T-helper 17 cell (primary cell): ENCODE measurements at regions not wholly inside any gene's neighbourhood (a gene's known extent, or its start where the extent isn't known, plus 50 kb on each side); places are given as distances from the start of the nearest gene placed in this dataset.

Experiments used
- ATAC-seq: fragments of 150-1000 bp; cut with Tn5 transposase; 2 replicates; pipeline ENCODE4 v1.10.0; 2021; ENCODE audit warnings: mild to moderate bottlenecking, moderate library complexity
- DNase-seq, 3 donors: peaks; one replicate each; pipeline versions ENCODE4 v3.0.0 to v3.0.0-alpha.2; 2020 to 2021
- H3K9me3 ChIP-seq: one replicate; pipeline ENCODE4 v1.7.0; 2013; ENCODE audit warnings: low read length, mild to moderate bottlenecking; ENCODE audit not compliant: control insufficient read depth, poor library complexity, severe bottlenecking
- H3K27ac Mint-ChIP-seq: one replicate; pipeline ENCODE4 v1.8.0; 2022; ENCODE audit warnings: mild to moderate bottlenecking, moderate library complexity, mixed read lengths
- H3K27me3 Mint-ChIP-seq: one replicate; pipeline ENCODE4 v1.8.0; 2022; ENCODE audit warnings: mixed read lengths
- H3K36me3 Mint-ChIP-seq: one replicate; pipeline ENCODE4 v1.8.0; 2022; ENCODE audit warnings: low read depth, mixed read lengths
- H3K4me1 Mint-ChIP-seq: one replicate; pipeline ENCODE4 v1.8.0; 2022; ENCODE audit warnings: mild to moderate bottlenecking, mixed read lengths
- H3K4me3 Mint-ChIP-seq: one replicate; pipeline ENCODE4 v1.8.0; 2022; ENCODE audit warnings: mild to moderate bottlenecking, moderate library complexity, mixed read lengths

GRCh38 chr2:134190062-134190806, 63.6 kb upstream of the MGAT5 start:
- H3K4me3 Mint-ChIP-seq, result peak overlapping the region; percentile 41
- peak overlapping the region; percentile 82 for H3K27ac Mint-ChIP-seq
- DNase-seq (no peak), ATAC-seq (no peak)
- peaks cover 2% of the 10 kb centered on the region for H3K36me3 Mint-ChIP-seq
- H3K27me3 Mint-ChIP-seq, result no peaks in the 10 kb centered on the region
- H3K4me1 Mint-ChIP-seq, result peaks cover 54% of the 10 kb centered on the region
- no peaks in the 10 kb centered on the region for H3K9me3 ChIP-seq

- no peak for ATAC-seq
- Mint-ChIP-seq H3K27me3 (no peaks in the 10 kb centered on the region), H3K36me3 (peaks cover 2% of the 10 kb centered on the region), H3K27ac (peak overlapping the region; percentile 82), H3K4me1 (peaks cover 54% of the 10 kb centered on the region), H3K4me3 (peak overlapping the region; percentile 25)
- H3K9me3 ChIP-seq, result no peaks in the 10 kb centered on the region
- DNase-seq, result no peak
These were observed 63.1 kb upstream of the MGAT5 start for GRCh38 chr2:134190807-134191203.

- Mint-ChIP-seq H3K27ac (no peak overlapping the region), H3K27me3 (no peaks in the 10 kb centered on the region), H3K36me3 (peaks cover 2% of the 10 kb centered on the region), H3K4me3 (no peak overlapping the region), H3K4me1 (peaks cover 51% of the 10 kb centered on the region)
- DNase-seq (no peak), ATAC-seq (no peak)
- H3K9me3 ChIP-seq, result no peaks in the 10 kb centered on the region
These were observed 62.0 kb upstream of the MGAT5 start for GRCh38 chr2:134191835-134192234.

- Mint-ChIP-seq H3K4me1 (peaks cover 54% of the 10 kb centered on the region), H3K36me3 (peaks cover 2% of the 10 kb centered on the region), H3K4me3 (no peak overlapping the region), H3K27me3 (no peaks in the 10 kb centered on the region), H3K27ac (no peak overlapping the region)
- DNase-seq (no peak), ATAC-seq (no peak)
- H3K9me3 ChIP-seq, result no peaks in the 10 kb centered on the region
These were observed 60.9 kb upstream of the MGAT5 start for GRCh38 chr2:134193006-134193405.

GRCh38 chr2:134194519-134194918, 59.4 kb upstream of the MGAT5 start:
- Mint-ChIP-seq H3K36me3 (peaks cover 2% of the 10 kb centered on the region), H3K4me3 (peak overlapping the region; percentile 21), H3K27ac (peak overlapping the region; percentile 89), H3K27me3 (no peaks in the 10 kb centered on the region), H3K4me1 (peaks cover 60% of the 10 kb centered on the region)
- DNase-seq, result no peak
- no peak for ATAC-seq
- H3K9me3 ChIP-seq, result no peaks in the 10 kb centered on the region

- Mint-ChIP-seq H3K36me3 (peaks cover 2% of the 10 kb centered on the region), H3K27me3 (no peaks in the 10 kb centered on the region), H3K27ac (peak overlapping the region; percentile 89), H3K4me3 (peak overlapping the region; percentile 78), H3K4me1 (peaks cover 59% of the 10 kb centered on the region)
- ATAC-seq (peak; percentile 35), DNase-seq (no peak)
- H3K9me3 ChIP-seq, result no peaks in the 10 kb centered on the region
These were observed 58.5 kb upstream of the MGAT5 start for GRCh38 chr2:134195341-134195740.

GRCh38 chr2:134197445-134197844, 56.4 kb upstream of the MGAT5 start:
- H3K27ac Mint-ChIP-seq, result peak overlapping the region; percentile 89
- peaks cover 68% of the 10 kb centered on the region for H3K4me1 Mint-ChIP-seq
- no peaks in the 10 kb centered on the region for H3K9me3 ChIP-seq
- DNase-seq (no peak), ATAC-seq (peak; percentile 25)
- peak overlapping the region; percentile 77 for H3K4me3 Mint-ChIP-seq
- H3K36me3 Mint-ChIP-seq, result no peaks in the 10 kb centered on the region
- H3K27me3 Mint-ChIP-seq, result no peaks in the 10 kb centered on the region

- DNase-seq (no peak), ATAC-seq (peak; percentile 63)
- H3K4me1 Mint-ChIP-seq, result peaks cover 72% of the 10 kb centered on the region
- H3K27ac Mint-ChIP-seq, result peak overlapping the region; percentile 89
- peak overlapping the region; percentile 77 for H3K4me3 Mint-ChIP-seq
- H3K9me3 ChIP-seq, result no peaks in the 10 kb centered on the region
- H3K36me3 Mint-ChIP-seq, result no peaks in the 10 kb centered on the region
- H3K27me3 Mint-ChIP-seq, result no peaks in the 10 kb centered on the region
These were observed 55.8 kb upstream of the MGAT5 start for GRCh38 chr2:134198006-134198634.

- H3K9me3 ChIP-seq, result no peaks in the 10 kb centered on the region
- peaks cover 69% of the 10 kb centered on the region for H3K4me1 Mint-ChIP-seq
- H3K27ac Mint-ChIP-seq, result peak overlapping the region; percentile 89
- no peak for ATAC-seq
- H3K27me3 Mint-ChIP-seq, result no peaks in the 10 kb centered on the region
- H3K4me3 Mint-ChIP-seq, result no peak overlapping the region
- H3K36me3 Mint-ChIP-seq, result no peaks in the 10 kb centered on the region
- no peak for DNase-seq
These were observed 54.7 kb upstream of the MGAT5 start for GRCh38 chr2:134199123-134199522.

GRCh38 chr2:134200036-134200618, 53.7 kb upstream of the MGAT5 start:
- ATAC-seq (no peak), DNase-seq (no peak)
- no peaks in the 10 kb centered on the region for H3K36me3 Mint-ChIP-seq
- no peaks in the 10 kb centered on the region for H3K9me3 ChIP-seq
- H3K4me1 Mint-ChIP-seq, result peaks cover 60% of the 10 kb centered on the region
- no peaks in the 10 kb centered on the region for H3K27me3 Mint-ChIP-seq
- no peak overlapping the region for H3K4me3 Mint-ChIP-seq
- no peak overlapping the region for H3K27ac Mint-ChIP-seq

- ATAC-seq (no peak), DNase-seq (no peak)
- Mint-ChIP-seq H3K27me3 (no peaks in the 10 kb centered on the region), H3K4me1 (peaks cover 50% of the 10 kb centered on the region), H3K4me3 (no peak overlapping the region), H3K36me3 (no peaks in the 10 kb centered on the region), H3K27ac (no peak overlapping the region)
- no peaks in the 10 kb centered on the region for H3K9me3 ChIP-seq
These were observed 52.3 kb upstream of the MGAT5 start for GRCh38 chr2:134201533-134201932.

GRCh38 chr2:134202371-134202770, 51.5 kb upstream of the MGAT5 start:
- no peak for ATAC-seq
- Mint-ChIP-seq H3K27ac (no peak overlapping the region), H3K4me1 (peaks cover 46% of the 10 kb centered on the region), H3K4me3 (peak overlapping the region; percentile 45), H3K36me3 (no peaks in the 10 kb centered on the region), H3K27me3 (no peaks in the 10 kb centered on the region)
- no peak for DNase-seq
- H3K9me3 ChIP-seq, result no peaks in the 10 kb centered on the region

GRCh38 chr2:134203175-134203574, 50.7 kb upstream of the MGAT5 start:
- no peaks in the 10 kb centered on the region for H3K27me3 Mint-ChIP-seq
- no peak overlapping the region for H3K27ac Mint-ChIP-seq
- H3K4me3 Mint-ChIP-seq, result no peak overlapping the region

More at GRCh38 chr2:134203175-134203574, 50.7 kb upstream of the MGAT5 start:
- ATAC-seq (no peak), DNase-seq (no peak)
- H3K4me1 Mint-ChIP-seq, result peaks cover 46% of the 10 kb centered on the region
- no peaks in the 10 kb centered on the region for H3K36me3 Mint-ChIP-seq
- H3K9me3 ChIP-seq, result no peaks in the 10 kb centered on the region
